Kidney (tissue), 13 donors: ENCODE measurements at regions not wholly inside any gene's neighbourhood (a gene's known extent, or its start where the extent isn't known, plus 50 kb on each side); places are given as distances from the start of the nearest gene placed in this dataset.
A peak's percentile ranks its signal among the peaks of the same experiment; 100 is the strongest.

Experiments used
- DNase-seq, 5 donors: peaks; one replicate each; pipeline ENCODE4 v3.0.0-alpha.2; 2013 to 2020
- FAIRE-seq: peaks from 2 replicates; lab custom pipeline; 2012; peaks lifted over from hg19 to GRCh38; lab: Jason Lieb, UNC
- H3K27ac ChIP-seq, 2 donors: one replicate each; pipeline ENCODE4 v1.7.0; 2013; ENCODE audit warnings: low read depth in 2 of 2, low read length in 2 of 2, inconsistent platforms in 1 of 2
- H3K27me3 ChIP-seq: one replicate; pipeline ENCODE4 v1.7.1; 2013; ENCODE audit warnings: low read length, inconsistent platforms; ENCODE audit not compliant: control insufficient read depth, insufficient read depth
- H3K36me3 ChIP-seq, 3 donors: one replicate each; pipeline versions ENCODE4 v1.7.0 to v1.7.1; 2013; ENCODE audit warnings: low read length in 3 of 3, control low read depth in 1 of 3, inconsistent platforms in 1 of 3; ENCODE audit not compliant: insufficient read depth in 3 of 3, control insufficient read depth in 2 of 3
- H3K4me1 ChIP-seq, 3 donors: one replicate each; pipeline versions ENCODE4 v1.7.0 to v1.7.1; 2013; ENCODE audit warnings: low read length in 3 of 3, inconsistent platforms in 1 of 3, low read depth in 1 of 3; ENCODE audit not compliant: control insufficient read depth in 2 of 3, insufficient read depth in 2 of 3
- H3K4me3 ChIP-seq, 3 donors: one replicate each; pipeline versions ENCODE4 v1.7.0 to v1.8.1; 2013; ENCODE audit warnings: low read length in 3 of 3, control low read depth in 1 of 3, inconsistent platforms in 1 of 3
- H3K9ac ChIP-seq, 3 donors: one replicate each; pipeline versions ENCODE4 v1.7.0 to v1.7.1; 2013; ENCODE audit warnings: low read length in 3 of 3, control low read depth in 1 of 3, inconsistent platforms in 1 of 3
- H3K9me3 ChIP-seq, 3 donors: one replicate each; pipeline versions ENCODE4 v1.7.0 to v1.7.1; 2013; ENCODE audit warnings: low read length in 3 of 3, control low read depth in 1 of 3, inconsistent platforms in 1 of 3; ENCODE audit not compliant: control insufficient read depth in 2 of 3, insufficient read depth in 1 of 3
- intact Hi-C: fragments of 100-400 bp; cut with DNase I; formaldehyde crosslinking; loops from one replicate; pipeline ENCODE4 v1.11.1; 2022
- TF ChIP-seq, protein P1 (sequence below): IDR thresholded peaks from 3 replicates; pipeline ENCODE4 v1.5.1; 2012; ENCODE audit warnings: mild to moderate bottlenecking, moderate library complexity, borderline replicate concordance; ENCODE audit not compliant: insufficient read depth; ENCODE audit errors: extremely low read depth
- donor health status: control.
- donor health status: control.
- donor health status: control.
- donor health status: control.
- donor health status: control.
- donor health status: DM: yes; HTN: yes; CAD: no.
- donor health status: Normal renal cell carcinoma (clear cell type).

DNA sequence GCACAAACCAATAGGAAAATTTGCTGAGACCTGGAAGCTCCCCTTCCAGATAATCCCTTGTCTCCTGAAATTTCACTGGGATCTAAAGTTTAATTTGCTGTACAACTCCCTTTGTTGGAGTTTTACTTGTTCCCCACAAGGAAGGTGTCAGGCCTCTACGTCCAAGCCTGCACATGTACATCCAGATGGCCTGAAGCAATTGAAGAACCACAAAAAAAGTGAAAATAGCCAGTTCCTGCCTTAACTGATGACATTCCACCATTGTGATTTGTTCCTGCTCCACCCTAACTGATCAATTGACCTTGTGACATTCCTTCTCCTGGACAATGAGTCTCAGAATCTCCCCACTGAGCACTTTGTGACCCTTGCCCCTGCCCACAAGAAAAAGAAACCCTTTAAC lies 716.0 kb upstream of the PCDH20 start:
- no peak overlapping the region for H3K27ac ChIP-seq
- TF ChIP-seq, protein P1, sequence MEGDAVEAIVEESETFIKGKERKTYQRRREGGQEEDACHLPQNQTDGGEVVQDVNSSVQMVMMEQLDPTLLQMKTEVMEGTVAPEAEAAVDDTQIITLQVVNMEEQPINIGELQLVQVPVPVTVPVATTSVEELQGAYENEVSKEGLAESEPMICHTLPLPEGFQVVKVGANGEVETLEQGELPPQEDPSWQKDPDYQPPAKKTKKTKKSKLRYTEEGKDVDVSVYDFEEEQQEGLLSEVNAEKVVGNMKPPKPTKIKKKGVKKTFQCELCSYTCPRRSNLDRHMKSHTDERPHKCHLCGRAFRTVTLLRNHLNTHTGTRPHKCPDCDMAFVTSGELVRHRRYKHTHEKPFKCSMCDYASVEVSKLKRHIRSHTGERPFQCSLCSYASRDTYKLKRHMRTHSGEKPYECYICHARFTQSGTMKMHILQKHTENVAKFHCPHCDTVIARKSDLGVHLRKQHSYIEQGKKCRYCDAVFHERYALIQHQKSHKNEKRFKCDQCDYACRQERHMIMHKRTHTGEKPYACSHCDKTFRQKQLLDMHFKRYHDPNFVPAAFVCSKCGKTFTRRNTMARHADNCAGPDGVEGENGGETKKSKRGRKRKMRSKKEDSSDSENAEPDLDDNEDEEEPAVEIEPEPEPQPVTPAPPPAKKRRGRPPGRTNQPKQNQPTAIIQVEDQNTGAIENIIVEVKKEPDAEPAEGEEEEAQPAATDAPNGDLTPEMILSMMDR = no peak
- no peaks in the 10 kb centered on the region for H3K9me3 ChIP-seq
- no peaks in the 10 kb centered on the region for H3K36me3 ChIP-seq
- intact Hi-C loops = no loop called here
- FAIRE-seq (no peak), DNase-seq (no peak)
- peaks cover 0 to 4% (median 0%) of the 10 kb centered on the region in 3 donors for H3K4me1 ChIP-seq
- no peaks in the 10 kb centered on the region for H3K27me3 ChIP-seq
- H3K4me3 ChIP-seq = no peak overlapping the region
- no peak overlapping the region for H3K9ac ChIP-seq

DNA sequence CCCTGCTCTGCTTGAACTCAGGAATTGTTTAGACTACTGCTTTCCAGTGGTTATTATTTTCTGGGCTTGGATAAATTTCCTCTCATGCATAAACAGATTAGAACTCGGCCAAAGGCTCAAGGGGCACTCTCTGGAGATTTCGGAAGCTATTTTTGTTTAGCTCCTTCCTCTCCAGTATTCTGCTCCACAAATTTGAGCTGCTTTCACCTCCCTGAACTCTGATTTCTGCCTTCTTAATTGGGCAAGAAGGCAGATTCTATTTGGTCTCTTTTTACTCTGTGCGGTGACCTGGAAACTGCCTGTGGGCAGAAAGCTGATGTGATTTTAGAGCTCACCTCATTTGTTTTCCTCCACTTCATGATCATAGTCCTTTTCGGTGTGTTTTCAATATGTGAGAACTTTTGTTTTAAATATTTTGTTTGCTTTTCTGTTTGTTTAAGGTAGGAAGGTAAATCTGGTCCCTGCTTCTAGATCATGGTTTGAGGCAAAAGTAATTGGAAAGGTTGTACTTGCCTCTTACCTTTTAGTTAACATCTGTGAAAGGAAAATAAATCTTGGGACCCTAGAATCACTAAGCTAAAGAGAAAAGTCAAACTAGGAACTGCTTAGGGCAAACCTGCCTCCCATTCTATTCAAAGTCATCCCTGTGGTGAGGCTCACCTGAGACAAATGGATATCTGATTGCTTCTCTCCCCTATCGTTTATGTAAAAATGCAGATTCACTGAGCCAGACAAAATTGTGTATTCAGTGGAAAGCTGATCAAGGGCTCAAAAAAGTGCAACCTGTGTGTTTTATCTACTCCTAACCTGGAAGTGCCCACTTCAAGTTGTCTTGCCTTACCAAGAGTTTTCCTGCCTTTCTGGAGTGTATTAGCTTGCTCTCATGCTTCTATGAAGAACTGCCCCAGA lies 714.7 kb upstream of the PCDH20 start:
- Histone ChIP-seq H3K27me3 (no peaks in the 10 kb centered on the region), H3K9ac (no peak overlapping the region), H3K4me1 (peaks cover 0 to 4% (median 0%) of the 10 kb centered on the region in 3 donors), H3K36me3 (no peaks in the 10 kb centered on the region), H3K27ac (no peak overlapping the region), H3K4me3 (no peak overlapping the region), H3K9me3 (no peaks in the 10 kb centered on the region)
- DNase-seq (peak in 1 of 5 donors; percentile 27), FAIRE-seq (no peak)
- TF ChIP-seq, protein P1 = no peak
- intact Hi-C loops = no loop called here

DNA sequence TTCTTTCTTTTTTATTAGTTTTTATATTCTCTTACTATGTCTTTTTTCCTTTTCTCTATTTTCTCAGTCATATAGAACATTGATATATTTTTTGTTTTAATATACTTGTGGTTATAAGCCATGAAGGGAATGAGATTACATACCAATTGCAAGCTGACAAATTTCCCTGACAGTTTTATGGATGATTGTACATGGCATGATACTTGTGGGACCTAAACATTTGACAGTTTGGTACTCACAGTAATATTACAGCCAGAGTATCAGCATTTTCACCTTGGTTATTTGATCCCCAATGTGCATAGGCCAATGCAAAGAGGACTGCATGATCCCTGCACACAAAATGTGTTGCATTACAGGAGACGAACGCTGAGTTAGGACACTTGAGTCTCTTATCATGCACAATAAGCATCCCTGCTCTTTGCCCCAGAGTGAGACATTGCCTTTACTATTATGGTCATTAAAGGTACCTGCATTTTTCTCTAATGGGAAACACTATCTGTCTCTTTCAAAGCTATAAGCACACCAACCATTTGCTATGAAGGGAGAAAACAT lies 713.4 kb upstream of the PCDH20 start:
- DNase-seq = no peak
- TF ChIP-seq, protein P1 = no peak
- intact Hi-C loops = no loop called here
- no peaks in the 10 kb centered on the region for H3K27me3 ChIP-seq
- H3K9me3 ChIP-seq = no peaks in the 10 kb centered on the region
- H3K27ac ChIP-seq = no peak overlapping the region
- H3K4me3 ChIP-seq = no peak overlapping the region
- H3K4me1 ChIP-seq = peaks cover 0 to 4% (median 0%) of the 10 kb centered on the region in 3 donors
- H3K9ac ChIP-seq = no peak overlapping the region
- FAIRE-seq = no peak
- no peaks in the 10 kb centered on the region for H3K36me3 ChIP-seq
